NCI-H1930 (cell line): ENCODE measurements at regions not wholly inside any gene's neighbourhood (a gene's known extent, or its start where the extent isn't known, plus 50 kb on each side); places are given as distances from the start of the nearest gene placed in this dataset.

ENCODE experiments used
- DNase-seq, 2 experiments: peaks; one replicate each; lab custom pipeline; 2025; lab: John Stamatoyannopoulos, UW

DNA sequence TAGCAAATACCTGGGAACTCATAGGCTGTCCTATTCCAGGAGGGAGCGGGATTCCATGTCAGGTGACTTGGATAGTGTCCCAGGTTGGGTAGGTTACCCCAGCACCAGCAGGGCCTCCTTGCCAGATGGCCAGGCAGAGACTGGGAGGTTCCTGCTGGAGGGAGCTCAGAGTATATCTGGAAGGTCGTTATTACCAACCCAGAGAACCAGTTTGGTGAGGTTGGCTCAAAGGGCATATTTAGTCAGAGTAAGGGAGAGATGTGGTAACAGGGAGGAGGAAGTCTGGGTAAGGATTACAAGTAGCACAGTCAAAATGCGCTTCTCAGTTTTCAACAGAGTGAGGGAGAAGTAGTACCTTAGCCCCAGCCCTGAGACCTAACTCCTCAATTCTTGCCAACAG, 53.3 kb upstream of the LNX1 start:
- no peak for DNase-seq
